ENCODE measurements at regions not wholly inside any gene's neighbourhood (a gene's known extent, or its start where the extent isn't known, plus 50 kb on each side); places are given as distances from the start of the nearest gene placed in this dataset.

- Mint-ChIP-seq H3K27ac (peak overlapping the region; percentile 73 to 95 (median 88)), H3K9me3 (peaks cover 3% of the 10 kb centered on the region), H3K27me3 (ENCODE audit: low read depth) (peaks cover 13% of the 10 kb centered on the region)
Observed at GRCh38 chr7:26499315-26499897, 207.7 kb downstream of the SNX10 start.

DNA sequence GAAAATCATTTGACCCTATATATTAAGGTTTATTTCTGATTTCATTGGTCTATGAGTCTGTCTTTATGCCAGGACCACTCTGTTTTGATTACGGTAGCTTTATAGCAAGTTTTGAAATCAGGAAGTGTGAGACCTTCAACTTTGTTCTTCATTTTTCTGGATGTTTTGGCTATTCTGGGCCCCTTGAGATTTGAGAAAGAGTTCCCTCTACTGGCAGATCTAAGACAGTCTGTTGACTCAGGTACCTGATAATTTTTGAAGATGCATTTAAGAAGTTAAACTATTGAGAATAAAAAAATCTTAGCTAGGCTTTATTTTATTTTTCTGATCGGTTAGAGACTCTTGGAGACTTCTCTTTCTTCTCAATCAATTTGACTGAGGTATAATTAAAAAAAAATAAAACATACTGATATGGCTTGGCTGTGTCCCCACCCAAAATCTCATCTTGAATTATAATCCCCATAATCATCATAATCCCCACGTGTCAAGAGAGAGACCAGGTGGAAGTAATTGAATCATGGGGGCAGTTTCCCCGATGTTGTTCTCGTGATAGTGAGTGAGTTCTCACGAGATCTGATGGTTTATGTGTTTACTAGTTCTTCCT lies 209.2 kb downstream of the SNX10 start:
- H3K27ac Mint-ChIP-seq = no peak overlapping the region
- H3K9me3 Mint-ChIP-seq = peaks cover 7% of the 10 kb centered on the region
- H3K27me3 Mint-ChIP-seq (ENCODE audit: low read depth) = peaks cover 13% of the 10 kb centered on the region

More at GRCh38 chr7:26499315-26499897, 207.7 kb downstream of the SNX10 start:
- Mint-ChIP-seq H3K36me3 (ENCODE audit: low read depth) (no peaks in the 10 kb centered on the region), H3K4me1 (peaks cover 8% of the 10 kb centered on the region), H3K4me3 (no peak overlapping the region)
- no peak for TF ChIP-seq CTCF (IDR thresholded peaks at IDR 0.05; ENCODE audit: unreplicated experiment in 3 of 3)

DNA sequence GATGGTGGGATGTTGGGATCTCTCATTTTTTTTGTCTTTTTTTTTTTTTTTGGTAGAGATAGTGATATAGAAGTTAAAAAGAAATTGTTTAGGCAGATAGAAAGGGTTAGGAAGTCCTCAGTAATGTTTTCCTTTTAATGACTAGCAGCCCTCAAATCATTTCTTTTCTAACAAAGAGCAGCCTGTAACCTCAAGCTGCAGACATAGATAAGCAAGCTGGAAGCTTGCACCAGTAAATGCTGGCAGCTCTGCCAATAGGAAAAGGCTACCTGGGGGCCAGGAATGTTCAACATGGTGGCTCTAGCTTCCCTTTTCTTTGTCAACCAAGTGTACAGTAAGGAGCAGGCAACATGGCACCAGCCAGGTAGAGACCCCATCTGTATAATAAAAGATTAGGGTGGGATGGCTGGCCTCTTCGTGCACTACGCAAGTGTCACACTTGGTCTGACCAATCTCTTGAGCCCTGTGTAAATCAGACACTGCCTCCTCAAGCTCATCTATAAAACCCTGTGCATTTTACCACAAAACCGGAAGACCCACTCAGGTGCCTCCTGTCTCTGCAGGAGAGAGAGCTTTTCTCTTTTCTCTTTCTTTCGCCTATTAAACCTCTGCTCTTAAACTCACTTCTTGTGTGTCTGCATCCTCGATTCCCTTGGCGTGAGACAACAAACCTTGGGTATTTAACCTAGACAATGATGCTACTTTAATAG lies 212.9 kb downstream of the SNX10 start:
- Mint-ChIP-seq H3K4me3 (no peak overlapping the region), H3K4me1 (peaks cover 9% of the 10 kb centered on the region), H3K9me3 (peaks cover 7% of the 10 kb centered on the region), H3K36me3 (ENCODE audit: low read depth) (no peaks in the 10 kb centered on the region), H3K27ac (no peak overlapping the region), H3K27me3 (ENCODE audit: low read depth) (peaks cover 21% of the 10 kb centered on the region)
- no peak for TF ChIP-seq CTCF (IDR thresholded peaks at IDR 0.05; ENCODE audit: unreplicated experiment in 3 of 3)

More for the DNA sequence above, 209.2 kb downstream of the SNX10 start:
- peak in 1 of 3 experiments; percentile 44 for TF ChIP-seq CTCF (IDR thresholded peaks at IDR 0.05; ENCODE audit: unreplicated experiment in 3 of 3)
- Mint-ChIP-seq H3K4me3 (no peak overlapping the region), H3K36me3 (ENCODE audit: low read depth) (no peaks in the 10 kb centered on the region), H3K4me1 (peaks cover 6% of the 10 kb centered on the region)

DNA sequence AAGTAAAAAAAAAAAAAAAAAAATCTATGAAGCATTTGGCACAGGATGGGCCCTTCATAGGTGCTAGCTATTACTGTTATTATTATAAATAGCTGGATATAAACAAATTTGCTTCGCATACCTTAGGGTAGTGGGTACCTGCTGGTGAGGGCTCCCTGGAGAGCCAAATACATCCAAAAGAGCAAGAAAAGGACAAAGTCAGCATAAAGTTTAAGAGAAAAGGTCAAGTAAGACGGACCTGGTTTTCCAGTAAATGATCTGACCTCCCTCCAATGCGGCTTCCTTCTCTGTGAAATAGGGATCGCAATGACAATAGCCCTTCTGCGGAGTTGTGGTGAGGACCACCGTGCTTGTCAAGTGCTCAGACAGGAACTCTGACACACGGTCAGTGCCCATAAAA lies 214.5 kb downstream of the SNX10 start:
- Mint-ChIP-seq H3K36me3 (ENCODE audit: low read depth) (peaks cover 4% of the 10 kb centered on the region), H3K4me3 (no peak overlapping the region), H3K27ac (no peak overlapping the region), H3K4me1 (peaks cover 9% of the 10 kb centered on the region), H3K27me3 (ENCODE audit: low read depth) (peaks cover 21% of the 10 kb centered on the region), H3K9me3 (peaks cover 9% of the 10 kb centered on the region)
- TF ChIP-seq CTCF (IDR thresholded peaks at IDR 0.05; ENCODE audit: unreplicated experiment in 3 of 3) = no peak

DNA sequence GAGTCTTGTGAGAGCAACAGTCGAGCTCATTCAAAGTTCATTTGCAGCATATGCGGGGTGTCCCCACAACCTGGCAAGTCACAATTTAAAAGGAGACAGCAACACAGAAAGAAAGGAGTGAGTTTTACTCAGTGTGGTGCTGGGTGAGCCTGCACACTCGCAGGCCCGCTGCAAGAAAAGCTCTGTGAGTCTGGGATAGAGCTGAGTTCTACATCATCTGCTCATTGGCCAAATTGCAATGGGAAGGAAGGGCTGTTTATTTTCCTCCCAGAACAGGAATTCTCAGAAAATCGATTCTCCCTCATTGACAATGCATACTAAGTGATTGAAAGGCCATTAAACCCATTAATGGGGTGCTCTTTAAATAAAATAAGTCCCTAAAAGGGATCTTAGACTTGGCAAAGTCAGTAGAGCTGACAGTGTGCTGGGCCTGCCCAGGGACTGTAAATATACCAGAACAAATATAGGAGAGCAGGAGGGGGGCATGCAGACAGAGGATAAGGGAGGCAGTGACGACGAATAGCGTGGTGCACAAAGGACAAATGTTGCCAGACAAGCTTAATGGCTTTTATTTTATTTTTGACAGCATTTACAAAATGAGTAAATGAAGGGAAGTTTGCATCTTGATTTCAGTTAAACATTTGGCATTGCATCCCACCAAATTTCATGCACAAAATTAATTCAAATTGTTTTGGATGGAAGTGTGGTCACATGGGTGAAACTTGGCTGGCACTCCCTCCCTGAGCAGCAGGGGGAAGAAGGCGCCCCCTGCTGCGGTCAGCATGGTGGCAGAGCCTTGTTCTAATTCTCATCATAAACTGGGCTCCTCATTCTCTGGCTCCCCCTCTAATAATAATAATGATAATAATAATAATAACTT lies 215.7 kb downstream of the SNX10 start:
- TF ChIP-seq CTCF (IDR thresholded peaks at IDR 0.05; ENCODE audit: unreplicated experiment in 3 of 3) = no peak
- Mint-ChIP-seq H3K27ac (no peak overlapping the region), H3K4me3 (no peak overlapping the region), H3K36me3 (ENCODE audit: low read depth) (peaks cover 4% of the 10 kb centered on the region), H3K27me3 (ENCODE audit: low read depth) (peaks cover 21% of the 10 kb centered on the region), H3K9me3 (peaks cover 8% of the 10 kb centered on the region), H3K4me1 (peaks cover 9% of the 10 kb centered on the region)
